H1 (cell line): ENCODE measurements at regions not wholly inside any gene's neighbourhood (a gene's known extent, or its start where the extent isn't known, plus 50 kb on each side); places are given as distances from the start of the nearest gene placed in this dataset.

Experiments used
- CTCF ChIA-PET: fragments of 300-600 bp; sonication (Branson Sonifier 250); formaldehyde crosslinking; loops from one replicate; lab custom pipeline; 2021; ENCODE audit not compliant: partially characterized antibody; lab: Charles Lee
- POLR2A ChIA-PET: fragments of 300-600 bp; sonication (Branson Sonifier 250); formaldehyde crosslinking; loops from one replicate; lab custom pipeline; 2021; ENCODE audit warnings: inconsistent platforms; ENCODE audit not compliant: partially characterized antibody; lab: Charles Lee
- DNase-seq, 2 experiments: peaks; one replicate each; pipeline versions ENCODE4 v3.0.0 to v3.0.0-alpha.2; 2010 to 2022; ENCODE audit warnings: low spot score in 2 of 2, low read depth in 1 of 2, mixed read lengths in 1 of 2
- FAIRE-seq: peaks from 2 replicates; lab custom pipeline; 2011; peaks lifted over from hg19 to GRCh38; lab: Jason Lieb, UNC
- H2AFZ ChIP-seq: 2 replicates; pipeline ENCODE4 v1.8.1; 2012; ENCODE audit warnings: low read length, inconsistent platforms
- H2AK5ac ChIP-seq: 2 replicates; pipeline ENCODE4 v1.6.1; 2013; ENCODE audit warnings: low read depth, low read length
- H2BK120ac ChIP-seq: replicated peaks from 2 replicates; pipeline ENCODE3; 2013; ENCODE audit warnings: low read depth, low read length, inconsistent platforms
- H2BK12ac ChIP-seq: 2 replicates; pipeline ENCODE4 v1.6.1; 2013; ENCODE audit warnings: low read depth, low read length
- H2BK15ac ChIP-seq: 2 replicates; pipeline ENCODE4 v1.6.1; 2013; ENCODE audit warnings: low read length
- H2BK20ac ChIP-seq: 2 replicates; pipeline ENCODE4 v1.6.1; 2013; ENCODE audit warnings: low read length
- H2BK5ac ChIP-seq: 2 replicates; pipeline ENCODE4 v1.6.1; 2013; ENCODE audit warnings: low read depth, low read length
- H3K14ac ChIP-seq: 2 replicates; pipeline ENCODE4 v1.6.1; 2013; ENCODE audit warnings: inconsistent platforms; ENCODE audit not compliant: insufficient read length
- H3K18ac ChIP-seq: 2 replicates; pipeline ENCODE4 v1.6.1; 2013; ENCODE audit warnings: low read length; ENCODE audit errors: extremely low read depth
- H3K23ac ChIP-seq: 2 replicates; pipeline ENCODE4 v1.6.1; 2013; ENCODE audit warnings: inconsistent platforms; ENCODE audit not compliant: insufficient read length
- H3K23me2 ChIP-seq: 2 replicates; pipeline ENCODE4 v1.6.1; 2013; ENCODE audit warnings: low read depth, low read length
- H3K27ac ChIP-seq: 2 replicates; pipeline ENCODE4 v1.6.1; 2011; ENCODE audit warnings: low read depth, low read length, inconsistent platforms
- H3K27me3 ChIP-seq, 4 experiments: replicated peaks in 1 of 4; 1 replicate in 1 of 4; 2 replicates in 3 of 4; pipeline versions ENCODE4 v1.6.1 to v1.8.1; 2011 to 2013; ENCODE audit warnings: low read length in 3 of 4, mild to moderate bottlenecking in 3 of 4, inconsistent platforms in 2 of 4, mixed read lengths in 2 of 4, moderate library complexity in 1 of 4; ENCODE audit not compliant: control insufficient read depth in 3 of 4, insufficient read depth in 3 of 4; ENCODE audit errors: extremely low read depth in 1 of 4
- H3K36me3 ChIP-seq, 4 experiments: 2 replicates each; pipeline versions ENCODE4 v1.6.1 to v1.8.1; 2011 to 2013; ENCODE audit warnings: mild to moderate bottlenecking in 4 of 4, low read length in 3 of 4, moderate library complexity in 2 of 4, control low read depth in 1 of 4, inconsistent platforms in 1 of 4; ENCODE audit not compliant: insufficient read depth in 4 of 4, control insufficient read depth in 2 of 4
- H3K4ac ChIP-seq: replicated peaks from 2 replicates; pipeline ENCODE3; 2013; ENCODE audit warnings: low read length, low read depth, mixed read lengths, inconsistent platforms; ENCODE audit not compliant: insufficient read length
- H3K4me1 ChIP-seq, 4 experiments: replicated peaks in 1 of 4; 1 replicate in 1 of 4; 2 replicates in 3 of 4; pipeline versions ENCODE4 v1.6.1 to v1.8.1; 2011 to 2013; ENCODE audit warnings: low read length in 3 of 4, inconsistent platforms in 2 of 4, mixed read lengths in 1 of 4; ENCODE audit not compliant: insufficient read depth in 4 of 4, control insufficient read depth in 3 of 4
- H3K4me2 ChIP-seq, 2 experiments: 2 replicates each; pipeline versions ENCODE4 v1.6.1 to v1.8.1; 2011 to 2013; ENCODE audit warnings: low read depth in 2 of 2, low read length in 2 of 2, control low read depth in 1 of 2, inconsistent platforms in 1 of 2, mild to moderate bottlenecking in 1 of 2; ENCODE audit not compliant: insufficient read depth in 1 of 2
- H3K4me3 ChIP-seq, 4 experiments: fragments of 200-600, 300-600 bp in 1 of 4; sonication (generic), shearing (Covaris generic), sonication (Bioruptor Twin) in 1 of 4; 2 replicates each; pipeline versions ENCODE4 v1.5.1 to v1.8.1; 2011 to 2016; ENCODE audit warnings: low read length in 4 of 4, low read depth in 3 of 4, control low read depth in 2 of 4, inconsistent platforms in 2 of 4, mild to moderate bottlenecking in 2 of 4, mixed read lengths in 1 of 4, moderate library complexity in 1 of 4; ENCODE audit not compliant: insufficient read depth in 2 of 4; ENCODE audit errors: extremely low read depth in 1 of 4
- H3K56ac ChIP-seq: replicated peaks from 2 replicates; pipeline ENCODE3; 2013; ENCODE audit warnings: low read depth, mild to moderate bottlenecking, mixed read lengths, low read length, inconsistent platforms; ENCODE audit not compliant: insufficient read length
- H3K79me1 ChIP-seq: 2 replicates; pipeline ENCODE4 v1.6.1; 2013; ENCODE audit warnings: low read depth, low read length, control low read depth
- H3K79me2 ChIP-seq, 2 experiments: 2 replicates each; pipeline versions ENCODE4 v1.6.1 to v1.8.1; 2012 to 2013; ENCODE audit warnings: low read length in 2 of 2, mild to moderate bottlenecking in 2 of 2, inconsistent platforms in 1 of 2; ENCODE audit not compliant: insufficient read depth in 2 of 2, control insufficient read depth in 1 of 2
- H3K9ac ChIP-seq, 4 experiments: replicated peaks in 1 of 4; 1 replicate in 1 of 4; 2 replicates in 3 of 4; pipeline versions ENCODE4 v1.6.1 to v1.8.1; 2011 to 2013; ENCODE audit warnings: low read depth in 3 of 4, low read length in 3 of 4, control low read depth in 2 of 4, mild to moderate bottlenecking in 2 of 4, moderate library complexity in 2 of 4, inconsistent platforms in 1 of 4; ENCODE audit errors: extremely low read depth in 1 of 4
- H3K9me3 ChIP-seq, 2 experiments: 2 replicates each; pipeline versions ENCODE4 v1.6.1 to v1.8.1; 2012 to 2013; ENCODE audit warnings: mild to moderate bottlenecking in 2 of 2, moderate library complexity in 2 of 2, control low read depth in 1 of 2, inconsistent platforms in 1 of 2, low read depth in 1 of 2, low read length in 1 of 2, mixed read lengths in 1 of 2; ENCODE audit not compliant: insufficient read depth in 2 of 2
- H4K20me1 ChIP-seq, 2 experiments: replicated peaks in 1 of 2; 2 replicates each; pipeline versions ENCODE3 to v1.8.1; 2011 to 2013; ENCODE audit warnings: inconsistent platforms in 2 of 2, low read length in 2 of 2, mild to moderate bottlenecking in 1 of 2; ENCODE audit not compliant: insufficient read depth in 2 of 2, control insufficient read depth in 1 of 2
- H4K5ac ChIP-seq: 2 replicates; pipeline ENCODE4 v1.6.1; 2013; ENCODE audit warnings: low read length, low read depth, mixed read lengths, inconsistent platforms; ENCODE audit not compliant: insufficient read length
- H4K8ac ChIP-seq: 2 replicates; pipeline ENCODE4 v1.8.0; 2013; ENCODE audit warnings: mild to moderate bottlenecking, moderate library complexity, low read length, inconsistent platforms; ENCODE audit not compliant: insufficient read depth; ENCODE audit errors: extremely low read depth
- H4K91ac ChIP-seq: replicated peaks from 2 replicates; pipeline ENCODE3; 2013; ENCODE audit warnings: low read length, mixed read lengths, inconsistent platforms; ENCODE audit not compliant: insufficient read length
- E2F6 ChIP-seq: IDR thresholded peaks from 2 replicates; pipeline ENCODE4 v1.6.1; 2012; ENCODE audit warnings: inconsistent platforms
- PHF8 ChIP-seq: fragments of 200-600 bp; sonication (generic); conservative IDR thresholded peaks from 2 replicates; pipeline ENCODE4 v1.7.1; 2012; ENCODE audit warnings: low read depth, mild to moderate bottlenecking, inconsistent platforms, low read length, moderate library complexity
- TAF7 ChIP-seq: optimal IDR thresholded peaks from 2 replicates; pipeline ENCODE3; 2011; ENCODE audit warnings: low read depth, mild to moderate bottlenecking, inconsistent platforms, low read length, moderate library complexity, borderline replicate concordance
- ZNF274 ChIP-seq: IDR thresholded peaks from 2 replicates; pipeline ENCODE4 v1.7.0; 2012; ENCODE audit warnings: low read length, borderline replicate concordance; ENCODE audit errors: extremely low read depth

- Histone ChIP-seq H3K27me3 (no peaks in the 10 kb centered on the region), H3K4me3 (no peak overlapping the region), H2AK5ac (no peak overlapping the region), H2BK120ac (no peak overlapping the region), H2AFZ (no peak overlapping the region), H3K9ac (no peak overlapping the region), H3K4me2 (no peak overlapping the region), H2BK15ac (no peak overlapping the region), H3K56ac (no peak overlapping the region), H4K8ac (no peak overlapping the region), H4K91ac (no peak overlapping the region), H3K79me2 (no peaks in the 10 kb centered on the region), H3K36me3 (no peaks in the 10 kb centered on the region), H3K79me1 (no peaks in the 10 kb centered on the region), H2BK12ac (no peak overlapping the region), H3K9me3 (no peaks in the 10 kb centered on the region), H3K23ac (no peak overlapping the region), H3K23me2 (no peaks in the 10 kb centered on the region), H4K20me1 (no peaks in the 10 kb centered on the region), H3K27ac (no peak overlapping the region), H3K18ac (no peak overlapping the region), H2BK5ac (no peak overlapping the region), H4K5ac (no peak overlapping the region), H3K14ac (no peak overlapping the region), H3K4ac (no peak overlapping the region), H3K4me1 (no peaks in the 10 kb centered on the region), H2BK20ac (no peak overlapping the region)
- ChIA-PET CTCF (interaction anchor here (0.6 kb wide), 1 partner anchor 867 kb away, joined by 4 read pairs; no protein-coding TSS in a partner anchor), POLR2A (no interaction called here)
- DNase-seq = no peak
- FAIRE-seq = no peak
- TF ChIP-seq ZNF274 (no peak), TAF7 (no peak), PHF8 (no peak), E2F6 (no peak)
Measured at GRCh38 chr3:144775551-144775950, 803.9 kb downstream of the DIPK2A start.
